Hematopoietic multipotent progenitor cell (in vitro differentiated cells): ENCODE measurements at regions not wholly inside any gene's neighbourhood (a gene's known extent, or its start where the extent isn't known, plus 50 kb on each side); places are given as distances from the start of the nearest gene placed in this dataset.
A peak's percentile ranks its signal among the peaks of the same experiment; 100 is the strongest.
"Not testable (repeated sequence)": the region's sequence is repeated elsewhere in the genome, so short reads cannot be mapped to it uniquely, and the experiment has no call there.

ENCODE experiments used
- DNase-seq, 3 donors: peaks; one replicate each; pipeline ENCODE4 v3.0.0-alpha.2; 2011 to 2015; ENCODE audit warnings: low read depth in 2 of 3, low spot score in 2 of 3

GRCh38 chrX:139202742-139203420 lies 327.7 kb upstream of the F9 start:
- DNase-seq: peak in 1 of 3 donors; percentile 3

GRCh38 chrX:139201924-139202323 lies 328.6 kb upstream of the F9 start:
- no peak for DNase-seq

- no peak for DNase-seq
Observed at GRCh38 chrX:139200793-139201192, 329.7 kb upstream of the F9 start.

- DNase-seq: no peak
Observed at GRCh38 chrX:139200346-139200745, 330.2 kb upstream of the F9 start.

GRCh38 chrX:139199933-139200332 lies 330.6 kb upstream of the F9 start:
- DNase-seq: no peak

GRCh38 chrX:139198936-139199335 lies 331.6 kb upstream of the F9 start:
- DNase-seq: no peak

GRCh38 chrX:139196890-139197289 lies 333.6 kb upstream of the F9 start:
- DNase-seq: peak in 1 of 3 donors; percentile 39

- peak in 2 of 3 donors; percentile 47 to 48 for DNase-seq
Observed at GRCh38 chrX:139194571-139195280, 335.8 kb upstream of the F9 start.

- peak in 1 of 3 donors; percentile 12 for DNase-seq
Observed at GRCh38 chrX:139192386-139192961, 338.1 kb upstream of the F9 start.

- no peak for DNase-seq
Observed at GRCh38 chrX:139191746-139192385, 338.7 kb upstream of the F9 start.

GRCh38 chrX:139191286-139191685 lies 339.3 kb upstream of the F9 start:
- DNase-seq: no peak

- DNase-seq: no peak
Observed at GRCh38 chrX:139187738-139188137, 342.8 kb upstream of the F9 start.

GRCh38 chrX:139186991-139187390 lies 343.5 kb upstream of the F9 start:
- DNase-seq: no peak

- DNase-seq: no peak
Observed at GRCh38 chrX:139179592-139179991, 350.9 kb upstream of the F9 start.

- DNase-seq: no peak
Observed at GRCh38 chrX:139178980-139179379, 351.6 kb upstream of the F9 start.

- DNase-seq: no peak
Observed at GRCh38 chrX:139172731-139173130, 357.8 kb upstream of the F9 start.

- DNase-seq: no peak
Observed at GRCh38 chrX:139170526-139171173, 359.9 kb upstream of the F9 start.

GRCh38 chrX:139167282-139167681 lies 363.3 kb upstream of the F9 start:
- DNase-seq: no peak

GRCh38 chrX:139158256-139158655 lies 372.3 kb upstream of the F9 start:
- DNase-seq: no peak

GRCh38 chrX:139156356-139156755 lies 374.2 kb upstream of the F9 start:
- no peak for DNase-seq

GRCh38 chrX:139146625-139147024 lies 383.9 kb upstream of the F9 start:
- not testable (repeated sequence) for DNase-seq
